ENCODE measurements at regions not wholly inside any gene's neighbourhood (a gene's known extent, or its start where the extent isn't known, plus 50 kb on each side); places are given as distances from the start of the nearest gene placed in this dataset.

- TF ChIP-seq, protein P1, sequence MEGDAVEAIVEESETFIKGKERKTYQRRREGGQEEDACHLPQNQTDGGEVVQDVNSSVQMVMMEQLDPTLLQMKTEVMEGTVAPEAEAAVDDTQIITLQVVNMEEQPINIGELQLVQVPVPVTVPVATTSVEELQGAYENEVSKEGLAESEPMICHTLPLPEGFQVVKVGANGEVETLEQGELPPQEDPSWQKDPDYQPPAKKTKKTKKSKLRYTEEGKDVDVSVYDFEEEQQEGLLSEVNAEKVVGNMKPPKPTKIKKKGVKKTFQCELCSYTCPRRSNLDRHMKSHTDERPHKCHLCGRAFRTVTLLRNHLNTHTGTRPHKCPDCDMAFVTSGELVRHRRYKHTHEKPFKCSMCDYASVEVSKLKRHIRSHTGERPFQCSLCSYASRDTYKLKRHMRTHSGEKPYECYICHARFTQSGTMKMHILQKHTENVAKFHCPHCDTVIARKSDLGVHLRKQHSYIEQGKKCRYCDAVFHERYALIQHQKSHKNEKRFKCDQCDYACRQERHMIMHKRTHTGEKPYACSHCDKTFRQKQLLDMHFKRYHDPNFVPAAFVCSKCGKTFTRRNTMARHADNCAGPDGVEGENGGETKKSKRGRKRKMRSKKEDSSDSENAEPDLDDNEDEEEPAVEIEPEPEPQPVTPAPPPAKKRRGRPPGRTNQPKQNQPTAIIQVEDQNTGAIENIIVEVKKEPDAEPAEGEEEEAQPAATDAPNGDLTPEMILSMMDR (conservative IDR thresholded peaks at IDR 0.05 in 1 of 2, IDR thresholded peaks at IDR 0.05 in 1 of 2; ENCODE audit: extremely low read depth in 1 of 2, insufficient read depth in 1 of 2, low read depth in 1 of 2, low read length in 2 of 2), result no peak
- TF ChIP-seq EZH2 (IDR thresholded peaks at IDR 0.05; ENCODE audit: borderline replicate concordance, low read length), result no peak
Measured at GRCh38 chr11:62034036-62034338, 66.6 kb upstream of the FTH1 start.
